H9 (cell line): ENCODE measurements at regions not wholly inside any gene's neighbourhood (a gene's known extent, or its start where the extent isn't known, plus 50 kb on each side); places are given as distances from the start of the nearest gene placed in this dataset.

ENCODE experiments used
- DNase-seq: peaks from one replicate; pipeline ENCODE4 v3.0.0-alpha.2; 2017
- H2AFZ ChIP-seq: one replicate; pipeline ENCODE4 v1.6.1; 2013; ENCODE audit warnings: mild to moderate bottlenecking, low read length, control low read depth, moderate library complexity
- H2AK5ac ChIP-seq: 2 replicates; pipeline ENCODE4 v1.6.1; 2013; ENCODE audit warnings: low read length, control low read depth, mixed read lengths; ENCODE audit not compliant: insufficient read length
- H2BK120ac ChIP-seq: one replicate; pipeline ENCODE4 v1.6.1; 2013; ENCODE audit warnings: low read depth, mild to moderate bottlenecking, low read length, control low read depth, inconsistent platforms; ENCODE audit not compliant: poor library complexity, severe bottlenecking
- H2BK12ac ChIP-seq: 2 replicates; pipeline ENCODE4 v1.6.1; 2013; ENCODE audit warnings: low read length, control low read depth, mixed read lengths, low read depth; ENCODE audit not compliant: insufficient read length
- H2BK15ac ChIP-seq: 2 replicates; pipeline ENCODE4 v1.6.1; 2013; ENCODE audit warnings: low read depth, low read length, control low read depth
- H2BK20ac ChIP-seq: one replicate; pipeline ENCODE4 v1.6.1; 2013; ENCODE audit warnings: low read depth, mild to moderate bottlenecking, low read length, control low read depth, inconsistent platforms; ENCODE audit not compliant: poor library complexity, severe bottlenecking
- H2BK5ac ChIP-seq: 2 replicates; pipeline ENCODE4 v1.6.1; 2013; ENCODE audit warnings: low read length, control low read depth, mixed read lengths; ENCODE audit not compliant: insufficient read length
- H3K14ac ChIP-seq: 2 replicates; pipeline ENCODE4 v1.6.1; 2013; ENCODE audit warnings: low read length, control low read depth; ENCODE audit not compliant: insufficient read depth
- H3K18ac ChIP-seq: 2 replicates; pipeline ENCODE4 v1.6.1; 2013; ENCODE audit warnings: low read depth, mild to moderate bottlenecking, mixed read lengths, low read length, control low read depth; ENCODE audit not compliant: insufficient read length
- H3K23ac ChIP-seq: 2 replicates; pipeline ENCODE4 v1.6.1; 2013; ENCODE audit warnings: low read length, control low read depth, mixed read lengths, low read depth; ENCODE audit not compliant: insufficient read length
- H3K23me2 ChIP-seq: 2 replicates; pipeline ENCODE4 v1.6.1; 2013; ENCODE audit warnings: low read depth, mild to moderate bottlenecking, mixed read lengths, low read length, control low read depth; ENCODE audit not compliant: insufficient read length, poor library complexity, severe bottlenecking
- H3K27ac ChIP-seq: 2 replicates; pipeline ENCODE4 v1.5.1; 2013; ENCODE audit warnings: low read length, control low read depth, mixed read lengths, low read depth; ENCODE audit not compliant: insufficient read length
- H3K27me3 ChIP-seq: 2 replicates; pipeline ENCODE4 v1.6.1; 2013; ENCODE audit warnings: low read length, control low read depth, inconsistent platforms; ENCODE audit not compliant: insufficient read depth
- H3K4ac ChIP-seq: 2 replicates; pipeline ENCODE4 v1.6.1; 2013; ENCODE audit warnings: low read depth, mild to moderate bottlenecking, control low read depth, inconsistent platforms, low read length, moderate library complexity
- H3K4me1 ChIP-seq: 2 replicates; pipeline ENCODE4 v1.6.1; 2013; ENCODE audit warnings: low read length, control low read depth, inconsistent platforms; ENCODE audit not compliant: insufficient read depth
- H3K4me2 ChIP-seq: 2 replicates; pipeline ENCODE4 v1.6.1; 2013; ENCODE audit warnings: low read length, control low read depth, mixed read lengths; ENCODE audit not compliant: insufficient read length, insufficient read depth
- H3K56ac ChIP-seq: 2 replicates; pipeline ENCODE4 v1.6.1; 2013; ENCODE audit warnings: low read depth, mild to moderate bottlenecking, mixed read lengths, low read length, control low read depth; ENCODE audit not compliant: insufficient read length
- H3K79me1 ChIP-seq: 2 replicates; pipeline ENCODE4 v1.6.1; 2013; ENCODE audit warnings: low read depth, mild to moderate bottlenecking, moderate library complexity, low read length, control low read depth, inconsistent platforms; ENCODE audit not compliant: insufficient read depth, poor library complexity, severe bottlenecking
- H3K79me2 ChIP-seq: 2 replicates; pipeline ENCODE4 v1.6.1; 2013; ENCODE audit warnings: low read length, control low read depth, inconsistent platforms; ENCODE audit not compliant: insufficient read depth
- H3K9ac ChIP-seq: 2 replicates; pipeline ENCODE4 v1.6.1; 2013; ENCODE audit warnings: low read length, control low read depth, mixed read lengths; ENCODE audit not compliant: insufficient read length; ENCODE audit errors: extremely low read depth
- H3K9me3 ChIP-seq: one replicate; pipeline ENCODE4 v1.6.1; 2013; ENCODE audit warnings: low read depth, low read length, inconsistent platforms; ENCODE audit not compliant: control insufficient read depth
- H3T11ph ChIP-seq: one replicate; pipeline ENCODE4 v1.6.1; 2013; ENCODE audit warnings: mild to moderate bottlenecking, low read length, control low read depth, inconsistent platforms
- H4K20me1 ChIP-seq: one replicate; pipeline ENCODE4 v1.6.1; 2013; ENCODE audit not compliant: control insufficient read depth, insufficient read length, insufficient read depth
- H4K5ac ChIP-seq: 2 replicates; pipeline ENCODE4 v1.6.1; 2013; ENCODE audit warnings: low read depth, mild to moderate bottlenecking, mixed read lengths, low read length, control low read depth; ENCODE audit not compliant: insufficient read length
- H4K8ac ChIP-seq: replicated peaks from 2 replicates; pipeline ENCODE4 v1.6.1; 2013; ENCODE audit warnings: low read length, control low read depth, mixed read lengths, low read depth; ENCODE audit not compliant: insufficient read length
- H4K91ac ChIP-seq: 2 replicates; pipeline ENCODE4 v1.6.1; 2013; ENCODE audit warnings: low read depth, mild to moderate bottlenecking, moderate library complexity, mixed read lengths, low read length, control low read depth; ENCODE audit not compliant: insufficient read length
- H3K27ac Mint-ChIP-seq, 3 experiments: 2 replicates in 2 of 3; 3 replicates in 1 of 3; pipeline ENCODE4 v1.8.0; 2020 to 2021; ENCODE audit warnings: mixed read lengths in 3 of 3, mild to moderate bottlenecking in 1 of 3, moderate library complexity in 1 of 3
- H3K27me3 Mint-ChIP-seq: 2 replicates; pipeline ENCODE4 v1.8.0; 2021; ENCODE audit warnings: low read depth, mild to moderate bottlenecking, moderate library complexity, mixed read lengths
- H3K36me3 Mint-ChIP-seq, 3 experiments: 2 replicates in 2 of 3; 3 replicates in 1 of 3; pipeline ENCODE4 v1.8.0; 2020 to 2021; ENCODE audit warnings: low read depth in 3 of 3, mixed read lengths in 3 of 3; ENCODE audit not compliant: insufficient read depth in 1 of 3
- H3K4me1 Mint-ChIP-seq, 2 experiments: 2 replicates each; pipeline ENCODE4 v1.8.0; 2020; ENCODE audit warnings: mixed read lengths in 2 of 2
- H3K4me3 Mint-ChIP-seq, 2 experiments: 2 replicates in 1 of 2; 3 replicates in 1 of 2; pipeline ENCODE4 v1.8.0; 2020 to 2021; ENCODE audit warnings: mild to moderate bottlenecking in 2 of 2, mixed read lengths in 2 of 2, moderate library complexity in 1 of 2
- H3K9me3 Mint-ChIP-seq, 2 experiments: 2 replicates in 1 of 2; 3 replicates in 1 of 2; pipeline ENCODE4 v1.8.0; 2020; ENCODE audit warnings: mild to moderate bottlenecking in 2 of 2, mixed read lengths in 2 of 2, moderate library complexity in 1 of 2
- CTCF ChIP-seq: fragments of 200-600 bp; sonication (generic); conservative IDR thresholded peaks from 3 replicates; pipeline ENCODE4 v1.8.0; 2021; ENCODE audit warnings: antibody characterized with exemption, mild to moderate bottlenecking

- Histone ChIP-seq H2BK20ac (no peak overlapping the region), H3K4ac (no peak overlapping the region), H3K14ac (no peak overlapping the region), H3K23ac (no peak overlapping the region), H2BK120ac (no peak overlapping the region), H3K9ac (no peak overlapping the region), H2BK5ac (no peak overlapping the region), H2AK5ac (no peak overlapping the region), H4K20me1 (no peaks in the 10 kb centered on the region), H4K8ac (no peak overlapping the region), H3K56ac (no peak overlapping the region), H3K27ac (no peak overlapping the region), H3K79me2 (no peaks in the 10 kb centered on the region), H3K9me3 (no peaks in the 10 kb centered on the region), H2BK12ac (no peak overlapping the region), H3K23me2 (no peaks in the 10 kb centered on the region), H3K27me3 (no peaks in the 10 kb centered on the region), H3K79me1 (no peaks in the 10 kb centered on the region), H3T11ph (no peak overlapping the region), H4K5ac (no peak overlapping the region), H3K18ac (no peak overlapping the region), H2AFZ (no peak overlapping the region), H2BK15ac (no peak overlapping the region), H4K91ac (no peak overlapping the region), H3K4me2 (no peak overlapping the region), H3K4me1 (peaks cover 5% of the 10 kb centered on the region; the same call in 1 of the 2 replicates)
- Mint-ChIP-seq H3K4me1 (peaks cover 18 to 37% of the 10 kb centered on the region in 2 experiments), H3K27ac (no peak overlapping the region), H3K27me3 (no peaks in the 10 kb centered on the region), H3K4me3 (no peak overlapping the region), H3K9me3 (no peaks in the 10 kb centered on the region), H3K36me3 (no peaks in the 10 kb centered on the region)
- no peak for TF ChIP-seq CTCF
- no peak for DNase-seq
These were observed 493.3 kb upstream of the MARCKS start for GRCh38 chr6:113363866-113364265.
